HL-60 (cell line): ENCODE measurements at regions not wholly inside any gene's neighbourhood (a gene's known extent, or its start where the extent isn't known, plus 50 kb on each side); places are given as distances from the start of the nearest gene placed in this dataset.
"Not testable (repeated sequence)": the region's sequence is repeated elsewhere in the genome, so short reads cannot be mapped to it uniquely, and the experiment has no call there.

ENCODE experiments used
- GABPA ChIP-seq: IDR thresholded peaks from 2 replicates; pipeline ENCODE4 v1.6.1; 2012; ENCODE audit warnings: low read depth
- TF ChIP-seq, protein P1 (sequence below): IDR thresholded peaks from 2 replicates; pipeline ENCODE4 v1.6.1; 2012; ENCODE audit warnings: low read depth; ENCODE audit not compliant: insufficient replicate concordance
- TF ChIP-seq, protein P2 (sequence below): IDR thresholded peaks from one replicate; pipeline ENCODE4 v1.5.1; 2011; ENCODE audit warnings: low read length, control low read depth, inconsistent platforms; ENCODE audit not compliant: insufficient read depth

DNA sequence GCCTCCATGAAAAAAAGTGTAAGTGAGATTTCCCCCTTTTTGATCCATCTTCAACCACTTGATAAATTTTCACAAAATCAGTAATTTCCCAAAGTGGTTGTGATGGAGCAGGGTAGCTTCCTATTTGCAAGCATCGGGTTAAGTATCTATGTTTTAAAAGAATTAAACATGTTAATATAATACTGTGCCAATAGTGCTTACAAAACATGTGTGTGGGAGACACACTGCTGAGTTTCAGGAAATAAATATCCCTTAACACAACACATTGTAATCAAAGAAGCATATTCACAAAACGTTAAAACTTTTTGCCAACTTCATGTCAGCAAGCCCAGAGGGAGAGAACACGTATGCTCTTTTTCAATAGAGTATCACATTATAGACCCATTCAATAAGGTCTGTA is 526.9 kb downstream of the TTLL7 start:
- TF ChIP-seq, protein P1, sequence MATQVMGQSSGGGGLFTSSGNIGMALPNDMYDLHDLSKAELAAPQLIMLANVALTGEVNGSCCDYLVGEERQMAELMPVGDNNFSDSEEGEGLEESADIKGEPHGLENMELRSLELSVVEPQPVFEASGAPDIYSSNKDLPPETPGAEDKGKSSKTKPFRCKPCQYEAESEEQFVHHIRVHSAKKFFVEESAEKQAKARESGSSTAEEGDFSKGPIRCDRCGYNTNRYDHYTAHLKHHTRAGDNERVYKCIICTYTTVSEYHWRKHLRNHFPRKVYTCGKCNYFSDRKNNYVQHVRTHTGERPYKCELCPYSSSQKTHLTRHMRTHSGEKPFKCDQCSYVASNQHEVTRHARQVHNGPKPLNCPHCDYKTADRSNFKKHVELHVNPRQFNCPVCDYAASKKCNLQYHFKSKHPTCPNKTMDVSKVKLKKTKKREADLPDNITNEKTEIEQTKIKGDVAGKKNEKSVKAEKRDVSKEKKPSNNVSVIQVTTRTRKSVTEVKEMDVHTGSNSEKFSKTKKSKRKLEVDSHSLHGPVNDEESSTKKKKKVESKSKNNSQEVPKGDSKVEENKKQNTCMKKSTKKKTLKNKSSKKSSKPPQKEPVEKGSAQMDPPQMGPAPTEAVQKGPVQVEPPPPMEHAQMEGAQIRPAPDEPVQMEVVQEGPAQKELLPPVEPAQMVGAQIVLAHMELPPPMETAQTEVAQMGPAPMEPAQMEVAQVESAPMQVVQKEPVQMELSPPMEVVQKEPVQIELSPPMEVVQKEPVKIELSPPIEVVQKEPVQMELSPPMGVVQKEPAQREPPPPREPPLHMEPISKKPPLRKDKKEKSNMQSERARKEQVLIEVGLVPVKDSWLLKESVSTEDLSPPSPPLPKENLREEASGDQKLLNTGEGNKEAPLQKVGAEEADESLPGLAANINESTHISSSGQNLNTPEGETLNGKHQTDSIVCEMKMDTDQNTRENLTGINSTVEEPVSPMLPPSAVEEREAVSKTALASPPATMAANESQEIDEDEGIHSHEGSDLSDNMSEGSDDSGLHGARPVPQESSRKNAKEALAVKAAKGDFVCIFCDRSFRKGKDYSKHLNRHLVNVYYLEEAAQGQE, result not testable (repeated sequence)
- TF ChIP-seq, protein P2, sequence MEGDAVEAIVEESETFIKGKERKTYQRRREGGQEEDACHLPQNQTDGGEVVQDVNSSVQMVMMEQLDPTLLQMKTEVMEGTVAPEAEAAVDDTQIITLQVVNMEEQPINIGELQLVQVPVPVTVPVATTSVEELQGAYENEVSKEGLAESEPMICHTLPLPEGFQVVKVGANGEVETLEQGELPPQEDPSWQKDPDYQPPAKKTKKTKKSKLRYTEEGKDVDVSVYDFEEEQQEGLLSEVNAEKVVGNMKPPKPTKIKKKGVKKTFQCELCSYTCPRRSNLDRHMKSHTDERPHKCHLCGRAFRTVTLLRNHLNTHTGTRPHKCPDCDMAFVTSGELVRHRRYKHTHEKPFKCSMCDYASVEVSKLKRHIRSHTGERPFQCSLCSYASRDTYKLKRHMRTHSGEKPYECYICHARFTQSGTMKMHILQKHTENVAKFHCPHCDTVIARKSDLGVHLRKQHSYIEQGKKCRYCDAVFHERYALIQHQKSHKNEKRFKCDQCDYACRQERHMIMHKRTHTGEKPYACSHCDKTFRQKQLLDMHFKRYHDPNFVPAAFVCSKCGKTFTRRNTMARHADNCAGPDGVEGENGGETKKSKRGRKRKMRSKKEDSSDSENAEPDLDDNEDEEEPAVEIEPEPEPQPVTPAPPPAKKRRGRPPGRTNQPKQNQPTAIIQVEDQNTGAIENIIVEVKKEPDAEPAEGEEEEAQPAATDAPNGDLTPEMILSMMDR, result not testable (repeated sequence)
- TF ChIP-seq GABPA, result not testable (repeated sequence)
